ENCODE measurements at regions not wholly inside any gene's neighbourhood (a gene's known extent, or its start where the extent isn't known, plus 50 kb on each side); places are given as distances from the start of the nearest gene placed in this dataset.

DNA sequence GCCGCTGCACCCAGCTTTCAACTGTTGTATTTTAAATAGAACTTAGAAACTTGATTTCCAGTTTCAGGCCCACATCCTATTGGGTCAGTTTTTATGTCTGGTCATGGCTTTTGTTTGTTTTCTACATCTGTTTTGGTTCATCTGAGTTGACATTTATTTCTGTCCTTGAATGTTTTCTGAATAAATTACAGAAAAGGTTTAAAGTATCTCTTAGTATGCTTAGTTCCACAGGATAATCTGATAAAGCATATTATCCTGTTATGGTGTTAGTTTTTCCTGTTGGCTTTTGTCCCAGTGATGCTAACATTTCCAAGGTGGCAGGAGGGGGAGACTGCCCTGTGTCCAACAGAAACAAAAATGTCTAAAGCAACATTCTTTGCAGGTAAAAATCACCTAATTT, 733.2 kb downstream of the INHBA start:
- ChIA-PET POLR2A (ENCODE audit: partially characterized antibody) (no interaction called here), CTCF (ENCODE audit: partially characterized antibody) (no interaction called here)
- Histone ChIP-seq H3K27me3 (replicated peaks in 1 of 4; ENCODE audit: control insufficient read depth in 3 of 4, extremely low read depth in 1 of 4, insufficient read depth in 3 of 4, low read length in 3 of 4) (no peaks in the 10 kb centered on the region), H3K14ac (ENCODE audit: insufficient read length) (no peak overlapping the region), H4K91ac (replicated peaks; ENCODE audit: insufficient read length, low read length) (no peak overlapping the region), H3K27ac (ENCODE audit: low read depth, low read length) (no peak overlapping the region), H3K36me3 (ENCODE audit: control insufficient read depth in 2 of 4, insufficient read depth in 4 of 4, low read length in 3 of 4) (no peaks in the 10 kb centered on the region), H3K23ac (ENCODE audit: insufficient read length) (no peak overlapping the region), H3K56ac (replicated peaks; ENCODE audit: insufficient read length, low read depth, low read length) (no peak overlapping the region), H3K18ac (ENCODE audit: extremely low read depth, low read length) (no peak overlapping the region), H3K4me2 (ENCODE audit: insufficient read depth in 1 of 2, low read depth in 2 of 2, low read length in 2 of 2) (no peak overlapping the region), H2BK20ac (ENCODE audit: low read length) (no peak overlapping the region), H3K4me1 (replicated peaks in 1 of 4; ENCODE audit: control insufficient read depth in 3 of 4, insufficient read depth in 4 of 4, low read length in 3 of 4) (peaks cover 0 to 12% (median 4%) of the 10 kb centered on the region in 4 experiments; a peak in 4 of 7 replicates), H4K20me1 (replicated peaks in 1 of 2; ENCODE audit: control insufficient read depth in 1 of 2, insufficient read depth in 2 of 2, low read length in 2 of 2) (no peaks in the 10 kb centered on the region), H3K9ac (replicated peaks in 1 of 4; ENCODE audit: extremely low read depth in 1 of 4, low read depth in 3 of 4, low read length in 3 of 4) (no peak overlapping the region), H4K8ac (ENCODE audit: extremely low read depth, insufficient read depth, low read length) (no peak overlapping the region), H2AFZ (ENCODE audit: low read length) (no peak overlapping the region), H3K9me3 (ENCODE audit: insufficient read depth in 2 of 2, low read depth in 1 of 2, low read length in 1 of 2) (no peaks in the 10 kb centered on the region), H2BK12ac (ENCODE audit: low read depth, low read length) (no peak overlapping the region), H4K5ac (ENCODE audit: insufficient read length, low read depth, low read length) (no peak overlapping the region), H3K79me1 (ENCODE audit: low read depth, low read length) (no peaks in the 10 kb centered on the region), H3K23me2 (ENCODE audit: low read depth, low read length) (no peaks in the 10 kb centered on the region), H2BK15ac (ENCODE audit: low read length) (no peak overlapping the region), H2BK5ac (ENCODE audit: low read depth, low read length) (no peak overlapping the region), H2AK5ac (ENCODE audit: low read depth, low read length) (no peak overlapping the region), H3K4me3 (ENCODE audit: extremely low read depth in 1 of 4, insufficient read depth in 2 of 4, low read depth in 3 of 4, low read length in 4 of 4) (no peak overlapping the region), H3K79me2 (ENCODE audit: control insufficient read depth in 1 of 2, insufficient read depth in 2 of 2, low read length in 2 of 2) (no peaks in the 10 kb centered on the region), H3K4ac (replicated peaks; ENCODE audit: insufficient read length, low read depth, low read length) (no peak overlapping the region), H2BK120ac (replicated peaks; ENCODE audit: low read depth, low read length) (no peak overlapping the region)
- 90% methylated on average over 1 of the region's 1 CpG; no CpG with 5 or more reads in 1 of the 2 experiments for WGBS, 2 experiments (ENCODE audit: extremely low coverage in 1 of 2, insufficient coverage in 1 of 2, insufficient read length in 1 of 2, insufficient replicate concordance in 2 of 2, low coverage in 1 of 2, low lambda C conversion rate in 2 of 2, missing lambda C conversion rate in 1 of 2)
- TF ChIP-seq JUN (IDR thresholded peaks at IDR 0.05; ENCODE audit: low read depth, low read length) (no peak), TEAD4 (IDR thresholded peaks at IDR 0.05; ENCODE audit: low read depth, low read length) (no peak), YY1 (IDR thresholded peaks at IDR 0.05; ENCODE audit: low read depth, low read length) (no peak), EZH2 (IDR thresholded peaks at IDR 0.05; ENCODE audit: low read depth, low read length, severe bottlenecking) (no peak), RBBP5 (IDR thresholded peaks at IDR 0.05; ENCODE audit: borderline replicate concordance, low read depth, low read length) (no peak), RNF2 (IDR thresholded peaks at IDR 0.05; ENCODE audit: borderline replicate concordance, low read depth, low read length, missing control alignments, poor library complexity, severe bottlenecking) (no peak), SRF (IDR thresholded peaks at IDR 0.05; ENCODE audit: low read depth, low read length) (no peak), CHD2 (IDR thresholded peaks at IDR 0.05; ENCODE audit: low read length) (no peak)
- DNase-seq (ENCODE audit: low read depth in 1 of 2, low spot score in 2 of 2), result no peak
- FAIRE-seq, result no peak
